ENCODE measurements at regions not wholly inside any gene's neighbourhood (a gene's known extent, or its start where the extent isn't known, plus 50 kb on each side); places are given as distances from the start of the nearest gene placed in this dataset.

GRCh38 chr2:103346780-103347179 lies 584.9 kb downstream of the TMEM182 start (continued):
- TF ChIP-seq CHD7 (IDR thresholded peaks at IDR 0.05; ENCODE audit: insufficient replicate concordance, low read length) (no peak), CHD1 (IDR thresholded peaks at IDR 0.05; ENCODE audit: low read depth, low read length) (no peak), EZH2 (IDR thresholded peaks at IDR 0.05; ENCODE audit: low read depth, low read length, severe bottlenecking) (no peak), SIN3A (conservative IDR thresholded peaks at IDR 0.05 in 1 of 2, IDR thresholded peaks at IDR 0.05 in 1 of 2; ENCODE audit: low read depth in 1 of 2, low read length in 2 of 2) (no peak), CTCF (IDR thresholded peaks at IDR 0.05; ENCODE audit: control extremely low read depth in 1 of 3, insufficient read depth in 1 of 3, low read depth in 1 of 3, low read length in 3 of 3) (no peak), CTBP2 (IDR thresholded peaks at IDR 0.05; ENCODE audit: borderline replicate concordance, insufficient read depth, insufficient read length, low read length) (no peak), CREB1 (IDR thresholded peaks at IDR 0.05) (no peak)
